Cardiac fibroblast (primary cell): ENCODE measurements at regions not wholly inside any gene's neighbourhood (a gene's known extent, or its start where the extent isn't known, plus 50 kb on each side); places are given as distances from the start of the nearest gene placed in this dataset.

Source experiments
- DNase-seq, 2 donors: peaks; one replicate each; pipeline versions ENCODE4 v3.0.0 to v3.0.0-alpha.2; 2010; ENCODE audit warnings: low read depth in 2 of 2
- H3K4me3 ChIP-seq, 2 donors: replicated peaks in 1 of 2; 1 replicate in 1 of 2; 2 replicates in 1 of 2; pipeline ENCODE4 v1.5.1; 2011; ENCODE audit warnings: low read depth in 2 of 2, low read length in 2 of 2, mild to moderate bottlenecking in 2 of 2, moderate library complexity in 1 of 2
- TF ChIP-seq, protein P1 (sequence below): IDR thresholded peaks from one replicate; pipeline ENCODE4 v1.5.1; 2011; ENCODE audit warnings: low read depth, mild to moderate bottlenecking, low read length, inconsistent platforms

DNA sequence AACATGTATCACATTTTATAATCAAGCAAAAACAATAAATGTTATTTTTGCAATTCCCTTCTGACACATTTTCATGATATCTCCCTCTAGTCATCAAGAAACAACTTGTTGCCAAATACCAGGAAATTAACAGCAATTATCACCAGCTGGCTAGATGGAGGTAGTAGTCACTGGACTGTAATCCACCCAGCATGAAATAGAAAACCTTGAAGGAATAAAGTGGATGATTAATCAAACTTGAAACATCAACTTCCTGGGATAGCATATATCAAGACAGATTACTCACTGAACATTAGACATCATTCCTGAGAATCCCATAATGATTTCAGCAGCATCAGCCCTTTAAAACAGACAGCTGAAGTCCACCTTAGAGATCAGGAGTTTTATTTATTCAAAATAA is 259.0 kb downstream of the CCDC59 start:
- H3K4me3 ChIP-seq = no peak overlapping the region
- TF ChIP-seq, protein P1, sequence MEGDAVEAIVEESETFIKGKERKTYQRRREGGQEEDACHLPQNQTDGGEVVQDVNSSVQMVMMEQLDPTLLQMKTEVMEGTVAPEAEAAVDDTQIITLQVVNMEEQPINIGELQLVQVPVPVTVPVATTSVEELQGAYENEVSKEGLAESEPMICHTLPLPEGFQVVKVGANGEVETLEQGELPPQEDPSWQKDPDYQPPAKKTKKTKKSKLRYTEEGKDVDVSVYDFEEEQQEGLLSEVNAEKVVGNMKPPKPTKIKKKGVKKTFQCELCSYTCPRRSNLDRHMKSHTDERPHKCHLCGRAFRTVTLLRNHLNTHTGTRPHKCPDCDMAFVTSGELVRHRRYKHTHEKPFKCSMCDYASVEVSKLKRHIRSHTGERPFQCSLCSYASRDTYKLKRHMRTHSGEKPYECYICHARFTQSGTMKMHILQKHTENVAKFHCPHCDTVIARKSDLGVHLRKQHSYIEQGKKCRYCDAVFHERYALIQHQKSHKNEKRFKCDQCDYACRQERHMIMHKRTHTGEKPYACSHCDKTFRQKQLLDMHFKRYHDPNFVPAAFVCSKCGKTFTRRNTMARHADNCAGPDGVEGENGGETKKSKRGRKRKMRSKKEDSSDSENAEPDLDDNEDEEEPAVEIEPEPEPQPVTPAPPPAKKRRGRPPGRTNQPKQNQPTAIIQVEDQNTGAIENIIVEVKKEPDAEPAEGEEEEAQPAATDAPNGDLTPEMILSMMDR = no peak
- no peak for DNase-seq

DNA sequence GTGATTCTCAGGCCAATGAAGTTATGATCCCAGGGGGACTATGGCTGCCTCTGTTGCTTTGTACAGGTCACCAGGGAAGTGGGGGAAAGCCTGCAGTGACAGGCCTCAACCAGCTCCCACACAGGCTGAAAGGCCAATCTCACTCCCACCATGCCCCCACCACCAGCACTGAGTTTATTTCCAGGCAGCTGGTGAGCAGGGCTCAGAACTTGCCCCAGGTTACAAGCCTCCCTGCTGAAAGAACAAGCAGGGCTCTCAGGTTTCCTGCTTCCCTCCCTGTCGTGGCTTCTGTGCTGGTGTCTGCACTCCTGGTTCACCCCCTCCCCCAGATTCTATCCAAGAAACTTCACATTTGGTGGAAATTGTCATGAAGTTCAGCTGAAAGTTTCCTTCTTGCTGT is 260.3 kb downstream of the CCDC59 start:
- no peak overlapping the region for H3K4me3 ChIP-seq
- TF ChIP-seq, protein P1 = no peak
- DNase-seq = no peak

DNA sequence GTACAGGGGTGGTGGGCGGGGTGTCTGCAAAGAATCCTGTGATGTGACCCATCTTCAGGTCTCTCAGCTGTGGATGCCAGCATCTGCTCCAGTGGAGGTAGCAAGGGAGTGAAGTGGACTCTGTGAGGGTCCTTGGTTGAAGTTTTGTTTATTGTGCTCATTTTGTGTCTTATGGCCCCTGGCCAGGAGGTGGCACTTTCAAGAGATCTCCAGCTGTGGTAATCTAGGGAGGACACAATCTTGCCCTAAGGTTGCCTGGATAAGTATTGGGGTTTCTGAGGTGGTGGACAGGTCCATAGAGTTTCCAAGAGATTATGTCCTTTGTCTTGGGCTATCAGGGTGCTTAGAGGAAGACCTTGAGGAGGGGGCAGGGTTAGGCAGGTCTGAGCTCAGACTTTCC is 260.7 kb downstream of the CCDC59 start:
- no peak for DNase-seq
- H3K4me3 ChIP-seq = no peak overlapping the region
- TF ChIP-seq, protein P1 = no peak

DNA sequence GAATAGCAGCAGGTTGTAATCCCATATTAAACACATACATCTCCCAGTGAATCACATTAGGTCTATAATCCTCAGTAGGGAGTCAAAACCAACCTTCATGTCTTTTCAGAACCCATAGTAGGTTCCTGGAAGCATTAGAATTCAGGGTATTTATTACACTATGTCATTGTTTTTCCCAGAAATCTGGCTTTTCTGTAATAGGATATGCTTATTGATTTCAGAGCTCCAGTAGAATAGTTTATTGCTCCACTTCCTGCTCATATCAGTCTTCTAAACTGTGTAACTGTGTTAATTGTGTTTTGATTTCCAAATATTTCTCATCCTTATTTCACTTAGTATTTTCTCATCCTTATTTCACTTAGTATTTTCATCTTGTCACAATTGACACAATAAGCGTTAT is 268.0 kb downstream of the CCDC59 start:
- TF ChIP-seq, protein P1 = no peak
- no peak overlapping the region for H3K4me3 ChIP-seq
- no peak for DNase-seq

DNA sequence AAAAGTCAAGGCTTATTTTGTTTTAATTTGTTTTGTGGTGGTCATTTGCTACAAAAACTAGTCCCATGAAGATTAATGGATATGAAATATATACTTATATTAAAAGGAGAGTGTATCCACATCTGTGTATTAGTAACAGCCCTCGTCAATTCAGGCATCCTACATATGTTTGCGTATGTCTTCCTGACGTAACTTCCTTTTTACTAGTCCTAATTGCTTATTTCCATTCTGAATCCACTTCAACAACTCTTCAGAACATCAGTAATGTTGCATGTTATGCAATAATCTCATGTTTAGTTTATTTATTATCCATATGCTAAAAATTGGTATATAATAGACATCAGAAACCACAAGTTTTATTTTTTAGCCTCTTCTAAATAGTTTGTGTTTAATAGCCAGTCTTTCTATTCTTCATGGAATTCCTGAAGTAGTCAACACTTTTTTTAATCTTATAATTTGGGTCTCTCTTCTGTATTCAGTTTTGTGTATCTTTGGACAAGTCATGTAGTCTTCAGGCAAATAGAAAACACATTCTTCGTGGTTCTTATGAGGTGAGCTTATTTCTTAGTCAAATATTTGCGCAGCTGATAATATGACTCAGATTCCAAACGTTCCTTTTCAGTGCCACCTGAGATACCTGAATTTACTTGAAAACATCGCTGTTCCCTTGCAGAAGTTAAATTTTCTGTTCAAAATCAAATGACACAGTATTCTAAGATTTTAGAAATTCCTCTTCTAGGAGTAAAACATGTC is 268.6 kb downstream of the CCDC59 start:
- DNase-seq = no peak
- TF ChIP-seq, protein P1 = no peak
- H3K4me3 ChIP-seq = no peak overlapping the region

DNA sequence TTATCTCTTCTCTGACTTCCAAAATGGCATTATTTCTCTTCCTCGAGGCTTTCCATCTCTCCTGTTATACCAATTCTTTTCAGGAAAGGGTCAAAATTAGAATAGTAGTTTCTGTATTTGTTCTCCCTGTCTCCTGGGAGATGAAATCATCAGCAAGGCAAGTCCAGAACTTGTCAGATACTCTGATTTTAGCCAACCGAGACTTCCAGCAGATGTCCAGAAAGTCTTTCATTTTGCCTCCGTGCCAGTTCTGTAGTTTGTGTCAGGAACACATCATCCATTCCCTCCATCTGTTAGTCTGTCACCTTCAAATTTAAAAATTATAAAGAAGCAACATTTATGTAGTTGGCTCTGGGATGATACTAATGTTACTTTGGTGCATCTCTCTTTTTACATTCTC is 275.7 kb downstream of the CCDC59 start:
- TF ChIP-seq, protein P1 = no peak
- no peak for DNase-seq
- no peak overlapping the region for H3K4me3 ChIP-seq
